HL-60/S4 (cell line): ENCODE measurements at regions not wholly inside any gene's neighbourhood (a gene's known extent, or its start where the extent isn't known, plus 50 kb on each side); places are given as distances from the start of the nearest gene placed in this dataset.
"Not testable (repeated sequence)": the region's sequence is repeated elsewhere in the genome, so short reads cannot be mapped to it uniquely, and the experiment has no call there.

Source experiments
- in situ Hi-C: fragments of 300-500 bp; cut with MboI; formaldehyde crosslinking; loops from 2 replicates; pipeline ENCODE4 v1.14.3; 2022; ENCODE audit warnings: low sequenced_read_pairs

DNA sequence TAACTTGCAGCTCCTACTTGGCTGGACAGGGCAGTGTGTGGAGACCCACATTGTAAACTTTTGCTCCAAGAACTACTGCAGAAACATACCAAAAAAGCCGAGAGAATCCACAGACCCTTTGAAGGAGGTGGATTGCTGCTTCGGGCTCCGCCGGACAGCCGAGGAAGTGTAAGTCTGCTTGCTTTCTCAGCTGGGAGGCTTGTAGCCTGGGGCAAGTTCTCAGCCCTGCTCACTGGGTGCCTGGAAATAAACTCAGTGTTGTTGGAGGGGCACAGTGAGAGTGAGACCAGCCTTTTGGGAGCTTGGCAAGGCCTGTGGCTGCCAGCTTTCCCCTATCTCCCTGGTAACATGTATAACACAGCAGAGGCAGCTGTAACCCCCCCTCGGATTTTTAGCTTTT is 215.6 kb downstream of the SYK start:
- in situ Hi-C loops, result no loop called here

DNA sequence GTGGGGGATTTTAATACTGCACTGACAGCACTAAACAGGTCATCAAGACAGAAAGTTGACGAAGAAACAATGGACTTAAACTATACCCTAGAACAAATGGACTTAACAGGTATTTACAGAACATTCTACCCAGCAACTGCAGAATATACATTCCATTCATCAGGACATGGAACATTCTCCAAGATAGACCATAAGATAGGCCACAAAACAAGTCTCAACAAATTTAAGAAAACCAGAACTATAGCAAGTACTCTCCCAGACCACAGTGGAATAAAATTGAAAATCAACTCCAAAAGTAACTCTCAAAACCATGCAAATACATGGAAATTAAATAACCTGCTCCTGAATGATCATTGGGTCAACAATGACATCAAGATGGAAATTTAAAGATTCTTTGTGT is 218.3 kb downstream of the SYK start:
- in situ Hi-C loops, result not testable (repeated sequence)

DNA sequence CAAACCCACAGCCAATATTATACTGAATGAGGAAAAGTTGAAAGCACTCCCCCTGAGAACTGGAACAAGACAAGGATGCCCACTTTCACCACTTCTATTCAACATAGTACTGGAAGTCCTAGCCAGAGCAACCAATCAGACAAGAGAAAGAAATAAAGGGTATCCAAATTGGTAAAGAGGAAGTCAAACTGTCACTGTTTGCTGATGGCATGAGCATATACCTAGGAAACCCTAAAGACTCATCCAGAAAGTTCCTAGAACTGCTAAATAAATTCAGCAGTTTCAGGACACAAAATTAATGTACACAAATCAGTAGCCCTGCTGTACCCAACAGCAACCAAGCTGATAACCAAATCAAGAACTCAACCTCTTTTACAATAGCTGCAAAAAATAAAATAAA is 220.0 kb downstream of the SYK start:
- in situ Hi-C loops, result not testable (repeated sequence)

DNA sequence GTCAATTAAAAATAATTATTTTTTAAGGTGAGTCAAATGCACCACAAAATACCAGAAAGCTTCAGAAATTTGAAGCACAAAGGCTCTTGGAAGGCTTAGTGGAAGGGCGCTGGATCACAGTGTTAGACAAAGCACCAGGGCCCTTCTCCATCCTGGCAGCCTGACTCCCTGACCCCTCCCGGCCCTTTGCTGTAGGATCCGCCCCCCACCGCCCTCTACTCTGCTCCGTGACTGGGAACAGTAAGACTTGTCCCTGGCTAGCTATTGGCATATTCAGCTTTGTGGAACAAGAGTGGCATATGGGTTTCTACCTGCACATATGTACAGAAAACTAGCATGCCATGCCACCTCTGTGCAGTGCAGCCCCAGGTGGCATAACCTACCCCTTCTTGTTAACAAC is 222.1 kb downstream of the SYK start:
- in situ Hi-C loops, result no loop called here

DNA sequence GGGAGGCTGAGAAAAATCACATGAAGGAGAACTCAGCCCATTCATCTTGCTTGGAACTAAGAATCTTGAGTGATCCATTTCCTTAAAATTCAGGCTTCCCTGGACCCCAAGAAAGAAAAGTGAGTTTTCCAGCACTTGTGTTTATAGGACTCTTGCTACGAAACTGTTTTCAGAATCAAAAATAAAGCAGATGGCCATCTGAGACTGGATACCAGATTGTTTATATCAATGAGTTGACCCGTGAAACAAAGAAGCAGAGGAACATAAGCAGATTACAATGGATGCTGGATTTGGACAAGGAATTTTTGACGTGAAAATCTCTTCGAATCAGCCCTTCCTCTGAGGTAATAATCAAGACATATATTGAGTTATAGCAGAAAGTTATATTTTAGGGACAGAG is 223.2 kb downstream of the SYK start:
- in situ Hi-C loops, result loop anchor here (25.0 kb wide), 1 partner anchor 662 kb away; no protein-coding TSS in a partner anchor

DNA sequence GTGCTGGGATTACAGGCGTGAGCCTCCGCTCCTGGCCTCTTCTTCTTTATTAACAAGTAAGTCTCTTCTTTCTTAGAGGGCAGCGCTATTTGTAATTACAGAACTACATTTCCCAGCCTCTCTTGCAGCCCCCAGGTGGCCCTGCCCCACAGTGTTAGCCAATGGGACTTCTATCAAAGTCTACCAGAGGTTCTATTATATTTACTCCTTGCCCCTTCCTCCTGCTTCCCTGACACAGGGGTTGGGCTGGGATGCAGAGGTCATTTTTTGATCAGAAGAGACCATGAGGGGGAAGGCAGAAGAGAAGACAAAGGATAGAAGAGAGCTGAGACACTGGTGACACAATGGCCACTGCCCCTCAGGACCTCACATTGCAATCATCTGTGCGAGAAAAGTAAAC is 224.2 kb downstream of the SYK start:
- in situ Hi-C loops, result loop anchor here (25.0 kb wide), 1 partner anchor 661 kb away; no protein-coding TSS in a partner anchor

DNA sequence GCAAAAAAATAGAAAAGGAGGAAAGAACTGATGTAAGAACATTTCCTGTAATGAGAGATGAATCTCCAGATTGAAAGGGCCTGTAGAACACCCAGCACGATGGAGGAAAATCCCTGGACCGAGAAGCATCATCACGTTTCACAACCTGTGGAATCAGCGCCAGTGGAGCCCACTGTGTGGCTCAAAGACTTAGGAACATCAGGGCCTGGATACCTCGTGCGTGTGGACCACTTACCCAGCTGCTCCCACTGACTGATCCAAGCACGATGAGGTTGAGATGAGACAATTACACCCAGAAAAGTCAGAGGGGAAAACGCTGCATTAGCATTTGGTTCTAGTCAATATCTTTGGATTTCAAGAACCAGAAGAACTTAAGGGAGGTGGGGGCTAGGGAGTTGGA is 224.6 kb downstream of the SYK start:
- in situ Hi-C loops, result loop anchor here (25.0 kb wide), 1 partner anchor 661 kb away; no protein-coding TSS in a partner anchor

DNA sequence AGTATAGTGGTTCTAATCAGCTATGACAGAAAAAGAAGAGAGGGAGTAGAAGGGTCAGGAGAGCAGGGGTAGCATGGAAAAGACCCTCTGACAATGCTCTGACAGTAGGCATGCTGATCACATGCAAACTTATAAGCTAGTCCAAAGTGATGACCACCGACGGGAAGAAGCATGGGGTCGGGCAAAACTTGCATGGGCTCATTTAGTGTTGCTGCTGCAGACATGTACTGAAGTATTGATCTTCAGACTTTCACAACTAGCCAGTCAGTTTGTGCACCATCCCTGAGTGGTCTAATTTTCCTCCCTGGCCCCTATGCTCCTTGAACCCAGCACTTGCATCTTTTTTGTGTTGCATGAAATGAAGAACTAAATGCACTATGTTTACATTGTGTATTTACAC is 225.4 kb downstream of the SYK start:
- in situ Hi-C loops, result loop anchor here (25.0 kb wide), 1 partner anchor 660 kb away; no protein-coding TSS in a partner anchor

DNA sequence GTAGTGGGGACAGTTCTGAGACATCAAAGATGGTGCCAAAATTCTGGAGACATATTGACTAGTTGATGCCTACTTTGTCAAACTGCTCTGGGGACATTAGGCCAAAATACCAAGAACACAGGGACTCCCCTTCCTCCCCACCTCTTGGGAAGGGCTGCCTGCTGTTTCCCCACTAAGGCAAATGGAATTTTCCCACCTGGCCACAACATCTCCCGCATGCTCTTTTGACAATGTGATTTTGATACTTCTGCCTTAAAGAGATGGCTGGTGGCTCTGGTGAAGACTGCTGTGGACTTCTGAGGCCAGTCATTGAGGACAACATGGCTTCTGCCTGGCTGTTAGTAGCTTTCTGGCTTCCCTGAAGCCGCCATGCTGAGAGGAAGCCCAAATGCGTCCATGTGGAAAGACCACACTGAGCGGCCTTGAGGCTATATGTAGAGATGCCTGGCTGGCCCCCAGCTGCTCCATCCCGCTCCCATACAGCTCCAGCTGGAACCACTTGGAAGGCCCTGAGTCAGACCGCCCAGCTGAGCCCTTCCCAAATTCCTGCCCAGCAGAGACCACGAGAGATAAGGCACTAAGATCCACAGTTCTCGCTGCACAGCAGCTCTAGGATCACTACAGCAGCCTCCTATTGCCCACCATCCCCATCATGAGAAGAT is 226.7 kb downstream of the SYK start:
- in situ Hi-C loops, result loop anchor here (25.0 kb wide), 1 partner anchor 659 kb away; no protein-coding TSS in a partner anchor

DNA sequence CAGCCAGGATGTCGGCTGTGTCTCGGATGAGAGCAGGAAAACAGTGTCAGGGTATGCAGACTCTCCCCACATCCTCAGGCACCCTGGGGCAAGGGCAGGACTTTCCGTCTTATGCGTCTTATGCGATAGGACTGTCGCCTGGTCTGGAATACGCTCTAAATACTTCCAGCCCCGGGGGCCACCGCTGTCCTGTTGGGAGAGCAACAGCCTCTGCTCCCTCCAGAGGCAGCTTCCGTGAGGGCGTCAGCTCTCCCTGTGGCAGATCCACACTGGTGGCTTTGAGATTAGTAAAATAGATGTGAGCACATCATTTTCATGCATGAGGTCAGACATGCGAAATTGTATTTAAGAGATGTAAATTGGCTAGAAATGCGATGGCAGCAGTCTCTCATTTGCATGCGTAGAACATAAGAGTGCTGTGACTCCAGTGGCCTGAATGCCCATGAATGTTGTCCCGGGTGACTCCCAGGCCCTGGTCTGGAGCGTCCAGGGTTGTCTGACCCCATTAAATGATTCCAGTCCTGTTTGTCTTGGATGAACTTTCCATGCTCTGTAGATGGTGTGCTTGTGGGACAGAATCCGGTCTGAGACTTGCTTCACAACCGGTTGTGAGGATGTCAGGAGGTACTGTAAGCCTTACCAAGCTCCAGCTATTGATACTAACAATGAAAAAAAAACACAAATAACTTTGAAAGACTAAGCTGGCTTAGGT is 228.2 kb downstream of the SYK start:
- in situ Hi-C loops, result loop anchor here (25.0 kb wide), 1 partner anchor 657 kb away; no protein-coding TSS in a partner anchor

DNA sequence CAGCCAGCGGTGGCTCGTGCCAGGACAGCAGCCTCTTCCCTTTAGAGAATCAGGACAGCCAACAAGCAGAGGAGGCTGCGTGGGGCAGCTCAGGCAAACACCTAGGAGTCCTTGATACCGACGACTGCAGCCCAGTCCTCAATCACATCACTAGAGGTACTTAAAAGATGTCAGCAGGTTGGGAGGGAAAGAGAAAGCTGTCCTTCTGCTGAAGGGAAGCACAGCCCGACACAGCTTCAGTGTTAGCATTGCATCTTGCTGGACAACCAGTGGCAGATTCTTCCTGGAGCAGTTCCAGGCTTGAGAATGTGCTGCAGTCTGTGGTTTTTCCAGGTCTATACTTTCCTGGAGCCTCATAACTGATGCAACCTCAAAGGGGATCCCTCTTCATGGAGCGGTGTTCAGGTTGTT is 230.5 kb downstream of the SYK start:
- in situ Hi-C loops, result loop anchor here (25.0 kb wide), 1 partner anchor 655 kb away; no protein-coding TSS in a partner anchor

DNA sequence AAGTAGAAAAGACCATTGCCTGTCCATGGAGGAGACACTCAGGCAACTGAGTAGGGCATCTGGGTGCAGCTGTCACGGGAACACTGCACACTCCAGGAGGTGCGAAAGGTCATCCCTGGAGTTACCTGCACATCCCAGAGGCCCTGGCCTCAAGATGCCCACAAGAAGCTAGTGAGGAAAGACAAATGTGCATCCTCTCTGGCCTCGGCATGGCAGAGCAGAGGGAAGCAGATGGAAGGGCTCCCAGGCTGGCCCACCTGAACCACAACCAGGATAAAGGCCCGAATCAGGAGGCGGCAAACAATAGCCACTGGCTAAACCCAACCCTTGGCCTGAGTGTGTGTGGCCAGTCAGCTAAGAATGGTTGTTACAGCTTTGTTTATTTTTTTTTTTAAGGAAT is 231.7 kb downstream of the SYK start:
- in situ Hi-C loops, result loop anchor here (25.0 kb wide), 1 partner anchor 654 kb away; no protein-coding TSS in a partner anchor

DNA sequence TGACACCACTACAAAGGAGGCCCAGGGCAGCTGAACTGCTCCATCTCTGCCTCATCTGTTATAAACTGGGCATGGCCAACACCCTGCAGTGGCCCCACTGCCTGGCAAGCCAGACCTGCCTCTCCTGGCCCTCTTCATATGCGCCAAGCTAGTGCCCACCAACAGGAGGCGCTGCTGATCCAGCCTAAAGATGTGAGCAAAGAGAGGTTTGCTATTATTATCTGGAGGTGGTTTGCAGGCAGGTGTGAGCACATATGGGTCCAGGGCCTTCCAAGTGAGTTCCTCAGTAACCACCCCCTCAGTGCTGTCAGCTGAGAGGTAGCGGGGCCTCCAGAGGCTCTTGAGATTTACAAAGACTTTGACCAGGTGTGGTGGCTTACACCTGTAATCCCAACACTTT is 232.2 kb downstream of the SYK start:
- in situ Hi-C loops, result loop anchor here (25.0 kb wide), 1 partner anchor 654 kb away; no protein-coding TSS in a partner anchor

DNA sequence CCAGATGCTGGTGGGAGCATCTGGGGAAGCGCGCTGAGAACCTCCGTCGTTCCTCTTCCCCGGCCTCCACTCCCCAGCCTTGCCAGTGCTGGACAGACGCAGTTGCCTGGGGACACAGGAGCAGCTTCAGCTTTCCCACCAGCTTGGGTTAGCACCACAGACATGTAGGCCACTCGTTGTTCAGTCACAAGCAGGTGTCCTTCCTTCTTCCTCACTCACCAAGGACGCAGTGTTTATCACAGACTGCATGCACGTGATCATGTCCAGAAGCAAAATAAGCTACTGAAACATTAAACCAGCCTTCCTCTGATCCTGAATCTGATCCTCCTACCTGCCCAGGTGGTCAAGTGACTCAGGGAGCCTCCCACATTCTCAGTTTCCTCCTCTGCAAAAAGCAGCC is 232.9 kb downstream of the SYK start:
- in situ Hi-C loops, result loop anchor here (25.0 kb wide), 1 partner anchor 653 kb away; no protein-coding TSS in a partner anchor

DNA sequence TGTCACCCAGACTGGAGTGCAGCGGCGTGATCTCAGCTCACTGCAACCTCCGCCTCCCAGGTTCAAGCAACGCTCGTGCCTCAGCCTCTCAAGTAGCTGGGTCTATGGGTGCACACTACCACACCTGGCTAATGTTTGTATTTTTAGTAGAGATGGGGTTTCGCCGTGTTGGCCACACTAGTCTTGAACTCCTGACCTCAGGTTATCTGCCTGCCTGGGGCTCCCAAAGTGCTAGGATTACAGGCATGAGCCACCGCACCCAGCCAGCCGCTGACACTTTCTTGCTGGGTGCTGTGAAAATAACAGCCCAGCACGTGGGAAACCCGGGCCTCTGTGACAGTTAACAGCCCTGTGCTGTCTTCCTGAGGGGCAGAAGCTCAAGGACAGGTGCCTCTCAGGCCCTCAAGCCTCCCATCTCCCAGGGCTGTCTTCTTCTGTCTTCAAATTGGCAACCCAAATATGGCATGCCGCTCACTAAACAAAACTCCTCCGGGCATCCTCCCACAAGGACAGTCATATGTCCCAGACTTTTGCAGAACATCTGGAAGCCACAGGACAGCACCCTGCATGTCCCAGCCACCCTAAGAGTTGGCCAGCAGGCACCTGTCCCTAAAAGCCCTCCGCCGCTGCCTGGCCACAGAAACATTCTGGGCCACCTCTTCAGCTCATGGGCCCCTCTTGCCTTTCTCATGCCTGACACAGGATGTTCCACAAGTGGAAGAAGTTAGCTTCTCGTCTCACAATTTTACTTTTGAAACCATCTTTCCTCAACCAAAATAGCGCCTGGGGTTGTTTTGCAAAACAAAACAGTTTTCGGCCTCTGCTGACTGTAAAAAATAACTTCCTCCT is 233.6 kb downstream of the SYK start:
- in situ Hi-C loops, result loop anchor here (25.0 kb wide), 1 partner anchor 652 kb away; no protein-coding TSS in a partner anchor

DNA sequence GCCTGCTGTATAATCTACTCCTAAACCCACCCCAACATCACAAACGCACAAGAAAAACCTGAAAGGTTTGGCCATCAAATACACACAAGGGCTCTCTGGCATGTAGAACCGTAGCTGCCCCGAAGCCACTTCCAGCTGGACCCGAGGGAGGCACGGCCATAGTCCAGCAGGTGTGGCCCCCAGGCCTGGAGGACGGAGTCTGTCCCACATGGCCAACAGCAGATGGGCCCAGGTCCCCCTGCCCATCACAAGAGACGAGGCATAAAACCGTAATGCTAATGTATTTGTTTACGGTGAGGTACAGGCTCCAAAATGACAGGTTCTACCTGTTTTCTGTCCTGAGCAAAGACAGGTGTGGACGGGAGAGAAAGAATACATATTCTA is 234.2 kb downstream of the SYK start:
- in situ Hi-C loops, result loop anchor here (25.0 kb wide), 1 partner anchor 651 kb away; no protein-coding TSS in a partner anchor

DNA sequence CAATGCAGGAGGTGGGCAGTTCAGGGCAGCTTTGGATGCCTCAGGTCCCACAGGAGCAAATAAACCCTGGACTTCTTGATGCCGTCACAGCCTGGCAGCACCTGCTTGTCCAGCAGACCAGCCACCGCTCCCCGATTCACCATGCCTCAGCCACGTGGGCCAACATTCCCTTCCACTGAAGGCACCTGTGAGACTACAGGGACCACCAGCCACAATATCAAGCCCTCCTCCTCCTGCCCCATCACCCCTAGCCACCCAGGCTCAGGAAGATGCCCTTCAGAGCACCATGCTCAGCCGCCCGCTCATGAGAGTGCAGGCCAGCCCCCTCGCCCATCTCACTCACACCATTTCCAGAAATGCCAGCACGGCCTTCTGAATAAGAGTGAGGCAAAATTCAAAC is 234.7 kb downstream of the SYK start:
- in situ Hi-C loops, result loop anchor here (25.0 kb wide), 1 partner anchor 651 kb away; no protein-coding TSS in a partner anchor

DNA sequence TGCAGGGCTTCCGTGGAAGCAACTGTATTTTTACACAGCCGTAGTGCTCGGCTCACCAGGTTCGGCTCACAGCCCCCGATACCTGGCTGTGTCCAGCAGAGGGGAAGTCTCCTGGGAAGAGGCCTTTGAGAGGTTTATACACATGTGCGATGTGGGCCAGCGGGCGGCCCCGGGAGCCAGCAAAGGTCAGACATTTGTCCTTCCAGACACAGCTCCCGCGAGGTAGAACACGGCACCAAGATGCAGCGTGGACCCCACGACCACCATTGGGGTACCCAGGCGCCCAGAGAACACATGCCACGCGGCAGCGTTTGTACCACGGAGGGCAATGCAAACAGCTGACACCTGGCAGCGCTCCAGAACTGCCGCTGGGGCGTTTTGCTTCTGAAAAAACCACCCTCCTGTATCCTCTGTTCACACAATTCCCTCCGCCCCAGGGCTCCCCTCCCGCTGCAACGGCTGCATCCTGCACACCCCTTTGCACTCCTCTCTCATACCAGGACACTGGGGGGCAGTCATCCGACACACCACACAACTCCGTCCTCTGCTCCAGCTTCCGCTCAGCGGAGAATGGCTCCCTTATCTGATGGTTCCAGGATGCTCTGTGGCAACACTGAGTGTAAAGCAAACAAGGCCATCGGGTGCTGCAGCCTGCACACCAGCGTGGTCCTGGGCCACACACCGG is 235.3 kb downstream of the SYK start:
- in situ Hi-C loops, result loop anchor here (25.0 kb wide), 1 partner anchor 650 kb away; no protein-coding TSS in a partner anchor

DNA sequence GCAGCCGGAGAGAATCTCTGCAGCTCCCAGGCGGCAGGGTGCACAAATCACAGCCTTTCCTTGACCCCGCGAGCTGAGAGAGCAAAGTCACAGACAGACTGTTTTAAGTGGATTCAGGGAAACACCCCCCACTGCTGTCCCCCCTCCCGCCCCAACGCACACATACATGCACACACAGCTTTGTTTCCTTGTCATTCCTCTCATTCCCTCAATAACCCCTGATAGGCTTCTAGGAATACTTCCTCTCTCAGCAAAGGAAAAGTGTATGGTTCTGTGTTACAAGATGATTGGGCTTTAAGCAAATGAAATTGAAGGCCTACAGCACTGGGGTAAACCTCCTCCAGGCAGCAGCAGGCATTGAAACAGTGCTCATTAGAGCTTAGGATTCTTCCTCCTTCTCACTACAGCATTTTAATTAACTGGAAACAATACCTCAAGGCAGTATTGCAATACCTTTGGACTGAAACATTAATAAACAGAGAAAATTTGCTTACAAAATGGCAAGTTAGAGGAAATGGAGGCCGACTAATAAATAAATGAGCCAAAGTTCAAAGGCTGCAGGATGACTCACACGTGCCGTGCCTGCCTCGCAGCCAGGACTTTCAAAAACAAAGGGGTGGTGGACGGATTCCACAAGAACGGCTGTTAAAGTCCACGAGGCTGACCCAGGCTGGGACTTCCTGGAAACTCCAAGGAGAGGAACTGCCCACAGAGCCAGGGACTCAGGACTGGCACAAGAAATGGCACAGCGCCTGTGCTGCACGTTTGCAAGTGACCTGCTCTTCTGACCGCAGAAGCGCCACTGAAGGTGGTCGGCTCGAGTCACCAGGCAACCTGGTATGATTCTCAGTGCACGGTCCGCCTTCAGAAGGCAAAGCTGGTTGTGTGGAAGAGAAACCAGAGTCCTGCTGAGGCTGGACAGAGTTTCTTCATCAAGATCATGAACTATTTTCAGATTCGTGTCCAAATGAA is 236.2 kb downstream of the SYK start:
- in situ Hi-C loops, result loop anchor here (25.0 kb wide), 1 partner anchor 650 kb away; no protein-coding TSS in a partner anchor
